ENCODE measurements at regions not wholly inside any gene's neighbourhood (a gene's known extent, or its start where the extent isn't known, plus 50 kb on each side); places are given as distances from the start of the nearest gene placed in this dataset.

DNA sequence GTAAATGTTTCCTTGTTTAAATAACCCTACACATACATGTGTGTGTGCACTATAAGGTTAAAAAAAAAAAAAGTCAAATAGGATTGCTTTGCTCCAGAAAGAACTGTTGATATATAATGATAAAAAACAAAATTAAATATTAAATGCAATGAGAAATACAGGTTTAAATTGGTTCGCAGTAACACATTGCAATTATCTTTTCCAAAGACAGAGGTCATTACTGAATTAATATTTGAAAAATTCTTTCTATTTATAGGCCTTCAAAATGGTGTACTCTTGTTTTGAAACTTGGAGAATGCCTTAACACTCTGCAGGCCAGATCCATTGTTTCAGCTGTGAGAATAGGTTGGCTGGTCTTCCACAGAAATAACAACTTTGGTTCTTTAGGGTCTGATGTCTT lies 319.0 kb upstream of the NUDT12 start:
- TF ChIP-seq, protein P1, sequence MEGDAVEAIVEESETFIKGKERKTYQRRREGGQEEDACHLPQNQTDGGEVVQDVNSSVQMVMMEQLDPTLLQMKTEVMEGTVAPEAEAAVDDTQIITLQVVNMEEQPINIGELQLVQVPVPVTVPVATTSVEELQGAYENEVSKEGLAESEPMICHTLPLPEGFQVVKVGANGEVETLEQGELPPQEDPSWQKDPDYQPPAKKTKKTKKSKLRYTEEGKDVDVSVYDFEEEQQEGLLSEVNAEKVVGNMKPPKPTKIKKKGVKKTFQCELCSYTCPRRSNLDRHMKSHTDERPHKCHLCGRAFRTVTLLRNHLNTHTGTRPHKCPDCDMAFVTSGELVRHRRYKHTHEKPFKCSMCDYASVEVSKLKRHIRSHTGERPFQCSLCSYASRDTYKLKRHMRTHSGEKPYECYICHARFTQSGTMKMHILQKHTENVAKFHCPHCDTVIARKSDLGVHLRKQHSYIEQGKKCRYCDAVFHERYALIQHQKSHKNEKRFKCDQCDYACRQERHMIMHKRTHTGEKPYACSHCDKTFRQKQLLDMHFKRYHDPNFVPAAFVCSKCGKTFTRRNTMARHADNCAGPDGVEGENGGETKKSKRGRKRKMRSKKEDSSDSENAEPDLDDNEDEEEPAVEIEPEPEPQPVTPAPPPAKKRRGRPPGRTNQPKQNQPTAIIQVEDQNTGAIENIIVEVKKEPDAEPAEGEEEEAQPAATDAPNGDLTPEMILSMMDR (IDR thresholded peaks at IDR 0.05; ENCODE audit: poor library complexity): no peak
- TF ChIP-seq EZH2phosphoT487 (IDR thresholded peaks at IDR 0.05; ENCODE audit: low read depth, severe bottlenecking, unreplicated experiment): no peak
